GM18868 (cell line): ENCODE measurements at regions not wholly inside any gene's neighbourhood (a gene's known extent, or its start where the extent isn't known, plus 50 kb on each side); places are given as distances from the start of the nearest gene placed in this dataset.
A peak's percentile ranks its signal among the peaks of the same experiment; 100 is the strongest.

ENCODE experiments used
- ATAC-seq: cut with Tn5 transposase; IDR thresholded peaks from one replicate; pipeline ENCODE4 v1.9.1; 2021; ENCODE audit warnings: mild to moderate bottlenecking, moderate library complexity; ENCODE audit not compliant: unreplicated experiment

DNA sequence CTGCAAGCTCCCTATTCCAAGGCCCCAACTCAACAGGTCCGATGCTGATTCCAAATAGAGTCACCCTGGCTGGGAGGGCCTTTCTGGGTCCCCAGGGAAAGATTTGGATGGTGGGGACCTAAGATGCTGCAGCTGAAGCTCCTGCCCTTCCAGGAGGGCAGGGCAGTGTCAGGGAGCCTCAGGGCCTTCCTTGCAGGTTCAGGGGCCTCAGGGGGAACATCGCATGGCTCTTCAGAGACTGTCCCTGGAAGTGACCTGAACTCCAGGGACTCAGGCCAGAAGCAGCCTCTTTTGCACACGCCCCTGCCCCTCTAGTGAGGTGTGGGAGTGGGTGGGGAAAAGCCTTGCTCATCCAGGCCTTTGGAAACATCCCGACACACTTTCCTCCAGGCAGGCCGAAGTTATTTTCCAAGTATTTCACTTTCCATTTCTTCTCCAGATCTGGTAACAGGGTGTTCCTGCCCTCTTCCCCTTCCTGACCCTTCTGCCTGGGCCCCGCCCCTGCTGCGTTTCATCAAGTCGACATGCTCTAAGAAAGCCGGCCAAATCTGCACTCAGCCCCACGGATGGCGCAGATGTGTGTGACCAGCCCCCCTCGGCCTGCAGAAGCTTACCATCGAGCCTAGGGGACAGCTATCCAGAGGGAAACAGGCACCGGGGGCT, 159.5 kb downstream of the FGF18 start:
- ATAC-seq = no peak

DNA sequence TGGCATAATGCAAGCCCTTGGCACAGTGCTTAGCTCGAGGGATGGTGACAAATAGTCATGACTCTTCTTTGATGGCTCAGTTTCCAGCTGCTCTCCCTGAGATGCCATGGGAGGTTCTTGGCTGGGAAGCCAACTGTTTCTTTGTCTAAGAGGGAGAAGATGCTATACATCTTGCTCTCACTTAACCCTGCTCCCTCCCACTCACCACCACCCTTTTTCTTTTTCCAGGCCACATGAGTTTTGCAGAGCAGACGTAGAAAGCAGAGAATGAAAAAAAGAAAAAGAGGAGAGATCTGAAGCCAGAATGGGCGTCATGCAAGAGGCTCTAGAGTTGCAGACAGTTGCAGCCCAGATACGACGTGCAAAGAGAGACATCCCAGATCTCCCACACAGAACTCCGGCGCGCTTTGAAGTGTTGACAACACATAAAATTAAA, 160.5 kb downstream of the FGF18 start:
- ATAC-seq = no peak

DNA sequence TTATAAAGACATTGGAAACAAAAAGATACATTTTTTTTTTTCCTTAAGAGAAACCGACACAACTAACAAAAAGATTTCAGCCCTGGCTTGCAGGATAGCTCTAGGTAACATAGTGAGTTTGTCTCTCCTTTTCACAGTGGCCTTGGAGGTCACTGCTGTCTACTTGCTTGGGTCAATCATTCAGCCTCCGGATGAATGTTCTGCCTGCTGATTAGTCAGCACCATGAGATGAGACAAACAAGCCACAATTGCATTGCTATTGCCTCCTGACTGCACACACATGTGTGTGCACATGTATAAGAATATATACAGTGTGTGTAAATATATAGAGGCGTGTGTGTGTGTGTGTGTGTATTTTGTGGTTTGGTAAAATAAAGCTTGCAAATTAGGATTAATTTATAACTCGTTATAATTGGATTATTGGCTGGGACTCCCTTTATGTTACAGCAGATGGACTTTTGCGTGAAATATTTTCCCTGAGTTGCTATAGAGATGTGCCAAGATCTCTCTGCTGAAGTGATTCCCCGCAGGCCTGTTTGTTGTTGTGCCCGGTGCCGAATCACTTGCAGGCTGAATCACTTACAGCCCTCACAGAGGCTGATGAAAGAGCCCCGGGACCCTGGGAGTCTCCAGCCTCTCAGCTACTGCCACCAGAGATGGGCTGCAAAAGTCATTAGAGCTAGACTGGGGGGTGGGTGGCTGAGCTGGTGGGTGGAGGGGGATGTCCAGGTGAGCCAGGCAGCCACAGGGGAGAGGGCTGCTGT, 161.2 kb downstream of the FGF18 start:
- no peak for ATAC-seq

DNA sequence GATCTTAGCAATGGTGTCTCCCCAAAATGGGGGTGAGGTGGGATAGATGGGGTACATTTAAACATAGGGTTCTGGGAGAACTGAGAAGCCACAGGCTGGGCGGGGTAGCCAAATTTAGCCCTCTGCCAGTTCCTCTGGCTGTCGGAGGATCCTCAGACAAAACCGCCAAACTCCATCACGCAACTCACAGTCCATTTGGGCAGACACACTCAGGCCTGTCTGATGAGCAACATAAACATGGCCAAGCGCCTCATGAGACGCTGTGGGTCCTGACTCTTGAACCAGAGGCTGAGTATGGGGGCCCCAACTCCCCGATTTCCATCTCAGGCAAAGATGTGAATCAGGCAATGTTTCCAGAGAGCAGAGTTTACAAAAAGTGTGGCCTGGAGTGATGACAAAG, 162.3 kb downstream of the FGF18 start:
- no peak for ATAC-seq

DNA sequence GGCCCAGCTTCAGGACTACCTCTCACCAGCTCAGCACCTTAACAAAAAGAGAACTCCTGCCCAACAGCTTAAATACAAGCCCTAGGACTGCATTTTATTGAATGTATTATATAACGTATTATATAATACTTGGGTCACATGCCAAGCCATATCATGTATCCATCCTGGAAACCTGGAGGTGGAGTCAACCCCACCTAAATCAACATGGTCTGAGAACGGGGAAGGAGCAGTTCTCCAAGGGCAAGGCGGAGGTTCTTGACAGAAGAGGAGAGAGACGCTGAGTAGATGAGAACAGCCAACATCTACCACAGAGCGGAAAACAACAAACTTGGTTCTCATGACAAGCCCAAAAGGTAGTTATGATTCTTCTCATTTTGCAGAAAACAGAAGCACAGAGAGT, 163.4 kb downstream of the FGF18 start:
- ATAC-seq = no peak

DNA sequence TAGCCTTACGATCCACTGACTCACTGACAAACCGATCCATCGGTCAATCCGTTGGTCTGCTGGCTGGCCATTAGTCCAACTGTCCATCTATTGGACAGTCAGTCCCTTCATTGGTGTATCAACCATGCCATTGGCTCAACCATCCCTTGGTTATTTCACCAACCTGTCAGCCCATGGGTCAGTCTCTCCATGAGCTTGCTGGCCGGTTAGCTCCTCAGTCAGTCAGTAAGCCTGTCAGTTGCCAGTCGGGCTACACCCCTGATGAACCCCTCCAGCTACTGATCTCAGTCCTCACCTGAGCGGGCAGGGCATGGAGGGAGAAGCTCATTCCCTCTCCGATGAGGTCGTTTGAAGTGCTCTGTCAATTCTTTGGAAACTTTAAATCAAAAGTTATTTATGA, 166.5 kb downstream of the FGF18 start:
- no peak for ATAC-seq

DNA sequence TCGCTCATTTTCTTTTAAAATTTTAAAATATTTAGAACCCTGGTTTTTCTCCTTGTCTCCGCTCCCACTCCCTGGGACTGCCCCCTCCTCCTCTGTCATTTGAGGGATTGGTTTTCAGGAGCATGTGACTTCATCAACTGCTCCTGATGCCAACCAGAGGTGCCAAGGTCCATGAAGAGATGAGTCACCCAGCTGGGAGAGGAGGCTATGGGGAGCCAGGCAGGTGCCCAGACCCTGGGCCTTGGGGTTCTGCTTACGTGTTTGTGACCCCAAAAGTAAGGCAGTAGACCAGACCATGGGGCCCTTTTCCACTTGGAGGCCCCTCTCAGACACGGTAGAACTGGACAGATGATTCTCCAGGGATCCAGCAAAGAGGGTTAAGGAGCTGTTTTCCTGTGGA, 167.0 kb downstream of the FGF18 start:
- ATAC-seq = no peak

DNA sequence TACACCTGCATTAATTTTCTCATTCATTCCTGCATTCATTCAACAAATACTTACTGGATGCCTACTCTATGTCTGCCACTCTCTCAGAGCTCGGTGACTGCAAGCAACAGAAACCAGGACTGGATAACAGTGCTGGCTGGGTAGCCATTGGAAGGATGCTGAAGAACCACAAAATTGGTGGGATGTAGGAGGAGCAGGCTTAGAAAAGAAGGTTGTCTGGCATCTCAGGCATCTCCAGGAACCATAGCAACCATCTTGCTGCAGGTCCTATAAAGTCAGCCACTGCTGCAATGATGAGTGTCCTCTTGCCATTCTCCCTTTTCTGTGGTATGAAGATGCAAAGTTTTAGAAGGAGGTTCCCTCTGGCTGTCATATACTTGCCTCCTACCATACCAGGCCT, 168.6 kb downstream of the FGF18 start:
- ATAC-seq = no peak

DNA sequence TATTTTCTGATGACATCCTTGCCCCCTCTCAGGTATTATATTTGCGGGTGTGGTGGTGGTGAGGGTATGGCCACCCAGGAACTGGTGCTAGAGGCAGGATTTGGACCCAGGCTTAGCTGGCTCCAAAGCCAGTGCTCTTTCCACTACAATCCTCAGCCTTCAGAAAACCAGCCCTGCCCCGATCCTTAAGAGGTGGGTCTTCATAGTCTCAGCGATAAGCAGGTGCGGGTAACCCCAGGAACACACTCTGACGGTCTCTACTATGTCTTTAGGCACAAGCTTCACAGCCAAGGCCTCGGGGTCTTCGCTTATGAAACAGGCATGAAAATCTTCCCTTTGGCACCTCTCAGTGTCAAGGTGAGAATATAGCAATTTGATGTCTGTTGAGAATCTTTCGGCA, 169.3 kb downstream of the FGF18 start:
- ATAC-seq = no peak

DNA sequence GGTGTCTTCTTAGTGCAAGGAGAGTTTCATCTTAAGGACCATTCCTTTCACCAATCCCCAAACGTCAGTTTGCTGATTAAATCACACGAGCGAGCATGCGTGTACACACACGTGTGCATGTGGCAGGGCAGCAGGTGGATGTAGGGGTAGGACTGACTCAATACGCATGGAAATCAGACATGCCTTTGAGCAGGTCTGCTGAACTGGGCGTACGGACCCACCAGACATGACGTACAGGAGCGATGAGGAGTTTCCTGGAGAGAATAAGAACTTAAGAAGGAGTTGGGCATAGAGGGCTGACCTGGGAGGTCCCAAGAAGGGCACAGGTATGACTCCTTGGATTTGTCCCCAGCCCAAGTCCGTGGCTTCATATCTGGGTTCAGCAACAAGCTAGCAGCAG, 170.0 kb downstream of the FGF18 start:
- no peak for ATAC-seq

DNA sequence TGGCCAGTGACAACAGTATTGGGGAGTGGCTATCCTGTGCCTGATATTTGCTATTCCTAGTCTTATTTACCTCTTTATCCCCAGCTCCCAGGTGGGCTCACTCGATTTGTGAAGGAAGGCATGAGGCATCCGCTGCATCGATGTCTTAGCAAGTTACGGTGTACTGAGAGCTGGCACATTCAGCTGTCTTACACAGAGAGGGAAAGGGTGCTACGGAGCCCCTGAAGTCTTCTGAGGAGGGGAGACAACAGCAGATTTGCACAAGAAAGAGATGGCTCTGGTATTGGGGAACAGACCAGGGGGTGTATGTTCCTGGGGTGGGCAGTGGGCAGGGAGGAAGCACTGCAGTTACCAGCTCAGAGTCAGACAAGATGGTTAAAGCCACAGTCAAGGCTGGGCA, 172.6 kb downstream of the FGF18 start:
- no peak for ATAC-seq

DNA sequence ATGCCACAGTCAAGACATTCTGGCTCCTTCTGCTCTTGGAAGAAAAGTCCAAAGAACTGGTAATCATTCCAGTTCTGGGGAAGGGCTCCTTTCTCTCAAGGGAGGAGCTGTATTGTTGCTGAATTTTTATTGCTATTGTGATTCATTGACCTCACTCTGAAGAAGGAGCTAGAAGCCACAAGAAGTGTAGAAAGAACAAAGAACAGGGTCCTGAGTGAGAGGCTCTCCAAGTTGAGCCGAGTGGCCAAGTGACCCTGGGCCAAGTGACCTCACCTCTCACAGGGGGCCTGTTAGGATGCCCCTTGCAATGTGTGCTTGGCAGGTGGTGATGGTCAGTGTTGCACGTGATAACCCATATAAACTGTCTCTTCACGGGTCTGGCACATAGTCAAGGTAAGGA, 173.3 kb downstream of the FGF18 start:
- ATAC-seq = no peak

DNA sequence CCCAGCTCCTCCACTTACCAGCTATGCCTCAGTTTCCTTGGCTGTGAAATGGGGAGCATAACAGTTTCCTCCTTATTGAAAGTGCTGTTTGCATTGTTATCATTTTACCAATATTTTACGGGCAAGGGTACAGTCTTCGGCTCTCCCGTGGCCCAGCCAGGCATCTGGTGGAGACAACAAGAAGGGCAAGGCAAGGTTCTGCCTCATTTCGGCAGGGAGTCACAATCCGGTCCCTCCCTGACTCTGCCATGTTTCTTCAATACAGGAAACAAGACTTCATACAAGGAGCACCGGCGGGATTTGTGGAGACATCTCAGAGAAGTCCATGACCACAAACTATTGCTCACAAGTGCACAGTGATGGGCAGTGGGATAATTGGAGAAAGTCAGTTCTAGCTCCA, 174.0 kb downstream of the FGF18 start:
- ATAC-seq = no peak

DNA sequence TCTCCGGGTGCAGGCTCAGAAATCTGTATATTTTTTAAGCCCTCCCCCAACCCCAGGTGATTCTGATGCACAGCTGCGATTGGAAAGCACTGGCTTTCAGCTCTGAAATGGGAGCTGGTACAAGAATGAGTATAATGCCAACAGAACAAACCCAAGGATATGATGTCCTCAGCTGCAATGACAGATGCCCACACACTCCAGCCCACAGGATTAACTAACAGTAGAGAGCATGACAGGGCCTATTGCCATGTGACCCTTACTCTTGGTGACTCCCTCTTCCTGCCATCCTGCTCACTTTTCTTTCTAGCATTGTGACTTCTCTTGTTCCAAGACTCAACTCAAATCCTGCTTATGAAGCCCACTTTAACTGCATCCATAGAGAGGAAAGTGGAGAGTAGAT, 174.5 kb downstream of the FGF18 start:
- no peak for ATAC-seq

DNA sequence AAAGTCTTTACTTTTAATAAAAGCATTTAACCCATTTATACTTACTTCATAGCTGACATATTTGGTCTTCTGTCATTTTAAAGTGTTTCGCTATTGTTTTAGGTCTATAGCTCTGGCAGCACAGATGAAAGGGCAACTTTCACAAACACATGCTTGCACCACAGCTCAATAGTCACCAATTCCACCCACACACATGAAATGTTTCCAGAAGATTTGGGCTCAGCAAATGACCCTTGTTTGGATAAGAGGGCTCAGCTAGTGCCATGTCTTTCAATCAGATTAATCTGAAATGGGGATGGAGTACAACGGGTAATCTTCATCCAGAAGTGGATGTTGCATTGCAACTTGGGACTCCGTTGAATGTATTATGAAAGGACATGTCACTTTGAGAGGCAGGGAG, 176.0 kb downstream of the FGF18 start:
- ATAC-seq = no peak

DNA sequence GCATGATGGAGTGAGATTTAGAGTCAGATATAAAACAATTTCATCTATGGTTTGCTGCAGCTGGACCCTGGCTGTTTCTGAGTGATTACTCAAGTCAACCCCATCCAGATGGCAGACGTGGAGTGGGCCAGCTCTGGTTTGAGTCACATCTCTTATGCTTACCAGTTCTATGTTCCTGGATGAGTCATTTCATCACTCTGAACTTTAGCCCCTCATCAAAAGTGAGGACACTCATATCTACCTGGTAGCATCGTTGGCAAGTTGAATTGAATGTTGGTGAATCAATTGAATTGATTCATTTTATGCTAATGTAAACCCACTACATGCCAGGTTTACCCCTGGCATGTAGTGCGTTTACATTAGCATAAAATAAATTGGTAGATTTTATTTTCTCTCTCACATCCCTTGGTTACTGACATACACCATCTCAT, 176.4 kb downstream of the FGF18 start:
- ATAC-seq = peak; percentile 65

DNA sequence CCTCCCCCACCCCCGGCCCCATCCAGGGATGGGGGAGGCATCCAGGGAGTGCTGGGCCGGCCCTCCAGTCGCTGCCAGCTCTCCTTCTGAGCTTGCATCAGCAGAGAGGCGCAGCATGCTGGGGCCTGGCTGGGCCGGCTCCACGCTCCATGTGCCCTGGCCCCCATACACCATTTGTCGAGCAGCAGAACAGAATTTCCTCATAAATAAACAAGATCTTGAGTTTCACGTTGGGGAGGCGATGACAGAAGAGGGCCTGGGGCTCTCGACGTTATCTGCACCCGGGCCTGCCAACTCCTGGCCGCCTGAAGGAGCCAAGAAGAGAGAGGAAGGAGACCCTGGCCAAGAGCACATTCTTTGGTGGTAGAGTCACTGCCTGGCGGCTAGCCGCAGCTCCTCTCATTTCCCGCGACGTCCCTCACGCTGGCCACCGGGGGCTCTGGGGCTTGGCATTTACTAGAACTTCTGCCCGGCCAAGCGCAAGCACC, 177.0 kb downstream of the FGF18 start:
- ATAC-seq = no peak

DNA sequence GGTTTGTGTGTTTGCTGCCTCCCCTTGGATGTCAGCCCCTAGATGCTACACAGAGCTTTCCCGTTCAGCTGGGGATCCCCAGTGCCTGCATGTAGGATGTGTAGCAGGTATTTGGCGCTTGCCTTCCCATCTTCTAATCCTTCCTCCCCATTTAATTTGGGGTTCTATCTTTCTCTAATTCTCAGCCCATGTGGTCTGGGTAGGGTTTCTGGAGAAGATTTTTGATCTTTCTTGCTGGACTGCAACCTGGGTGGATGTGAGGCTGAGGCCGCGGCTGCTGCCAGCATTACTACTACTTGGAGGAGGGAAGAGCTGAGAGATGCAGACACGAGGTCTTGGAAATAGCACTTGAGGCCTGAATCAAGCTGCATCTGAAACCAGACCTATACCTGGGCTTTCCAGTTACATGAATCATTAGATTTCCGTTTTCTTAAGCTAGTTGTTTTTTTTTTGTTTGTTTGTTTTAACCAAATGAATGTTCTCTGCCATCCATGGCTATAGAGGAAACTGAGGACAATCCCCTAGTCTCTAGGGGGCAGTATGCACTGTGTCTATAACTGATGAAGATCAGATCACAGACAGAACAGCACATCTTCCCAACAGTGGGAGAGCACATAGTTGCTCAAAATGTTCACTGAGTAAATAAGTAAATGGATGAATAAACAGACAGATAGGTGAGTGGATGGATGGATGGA, 178.6 kb downstream of the FGF18 start:
- ATAC-seq = no peak

DNA sequence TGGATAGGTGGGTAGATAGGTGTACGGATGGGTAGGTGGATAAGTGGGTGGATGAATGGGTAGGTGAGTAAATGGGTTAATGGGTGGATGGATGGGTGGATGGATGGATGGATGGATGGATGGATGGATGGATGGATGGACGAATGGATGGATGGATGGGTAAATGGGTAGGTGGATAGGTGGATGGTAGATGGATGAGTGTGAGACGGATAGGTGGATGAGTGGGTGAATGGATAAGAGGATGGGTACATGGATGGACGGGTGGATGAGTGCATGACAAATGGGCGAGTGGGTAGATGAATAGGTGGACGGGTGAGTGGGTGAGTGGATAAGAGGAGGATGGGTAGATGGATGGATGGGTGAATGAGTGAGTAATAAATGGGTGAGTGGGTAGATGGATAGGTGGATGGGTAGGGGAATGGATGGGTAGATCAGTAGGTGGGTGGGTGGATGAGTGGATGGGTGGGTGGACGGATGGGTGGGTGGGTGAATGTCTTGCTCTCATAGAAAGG, 179.2 kb downstream of the FGF18 start:
- ATAC-seq = no peak

DNA sequence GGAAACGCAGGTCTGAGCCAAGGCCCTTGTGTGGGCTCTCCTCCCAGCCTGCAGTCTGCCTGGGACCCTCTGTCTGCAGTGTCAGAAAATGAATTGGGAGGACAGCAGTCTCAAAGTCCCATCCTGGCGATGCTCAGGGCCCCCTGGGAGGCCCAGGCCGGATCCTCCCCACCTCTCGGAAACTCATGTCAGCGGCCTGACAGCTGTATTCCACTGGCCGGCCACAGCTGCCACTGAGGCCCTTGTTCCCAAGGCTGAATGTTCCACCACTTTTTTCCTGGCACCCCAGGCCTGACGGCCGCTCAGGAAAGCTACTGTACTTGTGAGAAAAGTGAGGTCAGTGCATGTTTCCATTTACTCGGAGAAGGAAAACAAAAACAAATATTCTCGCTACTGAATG, 180.0 kb downstream of the FGF18 start:
- ATAC-seq = no peak

DNA sequence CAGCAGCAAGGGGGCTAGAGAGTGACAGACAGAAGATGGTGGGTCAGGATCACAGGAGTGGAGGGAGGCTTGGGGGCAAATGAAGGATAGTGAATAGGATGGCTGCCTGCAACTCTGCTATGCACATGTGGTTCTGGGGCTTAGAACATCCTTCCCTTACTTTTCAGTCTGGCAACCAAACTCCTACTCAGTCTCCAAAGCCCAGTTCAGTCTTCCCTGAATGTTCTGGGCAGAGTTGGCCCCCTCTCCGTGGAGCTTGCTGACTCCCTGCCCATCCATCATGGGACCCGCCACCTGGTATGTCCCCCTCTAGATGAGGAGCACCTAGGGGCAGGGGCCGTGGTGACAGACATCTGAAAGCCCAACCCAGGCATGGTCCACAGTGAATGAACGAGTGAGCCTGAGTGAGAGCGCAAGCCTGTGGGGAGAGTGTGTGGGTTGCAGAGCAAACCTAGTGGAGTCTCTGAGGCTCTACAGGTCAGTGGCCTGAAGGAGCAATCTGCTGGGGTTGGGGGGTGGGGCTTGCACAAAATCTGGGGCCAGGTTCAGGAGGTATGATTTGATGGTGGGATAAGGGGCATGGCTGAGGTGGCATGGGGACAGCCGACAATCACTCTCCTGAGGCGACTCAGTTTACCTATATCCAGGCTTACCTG, 180.6 kb downstream of the FGF18 start:
- no peak for ATAC-seq
